ENCODE measurements at regions not wholly inside any gene's neighbourhood (a gene's known extent, or its start where the extent isn't known, plus 50 kb on each side); places are given as distances from the start of the nearest gene placed in this dataset.
"Not testable (repeated sequence)": the region's sequence is repeated elsewhere in the genome, so short reads cannot be mapped to it uniquely, and the experiment has no call there.

GRCh38 chr9:71431931-71432330 lies 310.5 kb upstream of the TRPM3 start:
- H3K9me3 ChIP-seq, result no peaks in the 10 kb centered on the region
- WGBS, 2 donors, result 75 to 93% methylated on average over 3 of the region's 3 CpGs
- intact Hi-C loops (cut with DNase I), result no loop called here
- TF ChIP-seq POLR2A (IDR thresholded peaks at IDR 0.05) (no peak), CTCF (IDR thresholded peaks at IDR 0.05) (no peak)
- no peaks in the 10 kb centered on the region for H3K36me3 ChIP-seq
- no peak overlapping the region for H3K27ac ChIP-seq
- no peak for DNase-seq
- H3K27me3 ChIP-seq, result no peaks in the 10 kb centered on the region
- H3K4me1 ChIP-seq, result no peaks in the 10 kb centered on the region
- H3K4me3 ChIP-seq, result no peak overlapping the region

- intact Hi-C loops (cut with DNase I); H3K27me3 ChIP-seq; H3K4me1 ChIP-seq; H3K4me3 ChIP-seq; H3K9me3 ChIP-seq; DNase-seq; H3K36me3 ChIP-seq; H3K27ac ChIP-seq: not testable (repeated sequence)
- 17 to 43% methylated on average over 2 of the region's 2 CpGs for WGBS, 2 donors
Observed at GRCh38 chr9:71407341-71407740, 285.9 kb upstream of the TRPM3 start.

GRCh38 chr9:71403106-71403505 lies 281.7 kb upstream of the TRPM3 start:
- no peak overlapping the region for H3K27ac ChIP-seq
- H3K4me1 ChIP-seq, result no peaks in the 10 kb centered on the region
- no peak for TF ChIP-seq POLR2A (IDR thresholded peaks at IDR 0.05)
- no peak for TF ChIP-seq CTCF (IDR thresholded peaks at IDR 0.05)
- no peaks in the 10 kb centered on the region for H3K36me3 ChIP-seq
- H3K27me3 ChIP-seq, result no peaks in the 10 kb centered on the region
- 74 to 82% methylated on average over 1 of the region's 1 CpG for WGBS, 2 donors
- intact Hi-C loops (cut with DNase I), result no loop called here
- no peak for DNase-seq
- H3K9me3 ChIP-seq, result no peaks in the 10 kb centered on the region
- no peak overlapping the region for H3K4me3 ChIP-seq

- no peak overlapping the region for H3K4me3 ChIP-seq
- no peak overlapping the region for H3K27ac ChIP-seq
- intact Hi-C loops (cut with DNase I), result no loop called here
- TF ChIP-seq POLR2A (IDR thresholded peaks at IDR 0.05) (no peak), CTCF (IDR thresholded peaks at IDR 0.05) (no peak)
- H3K27me3 ChIP-seq, result no peaks in the 10 kb centered on the region
- no peaks in the 10 kb centered on the region for H3K36me3 ChIP-seq
- WGBS, 2 donors, result 61 to 72% methylated on average over 3 of the region's 3 CpGs
- DNase-seq, result no peak
- H3K9me3 ChIP-seq, result no peaks in the 10 kb centered on the region
- H3K4me1 ChIP-seq, result no peaks in the 10 kb centered on the region
Observed at GRCh38 chr9:71393005-71393404, 271.6 kb upstream of the TRPM3 start.

GRCh38 chr9:71384343-71384742 lies 262.9 kb upstream of the TRPM3 start:
- TF ChIP-seq CTCF (IDR thresholded peaks at IDR 0.05) (no peak), POLR2A (IDR thresholded peaks at IDR 0.05) (no peak)

GRCh38 chr9:71383308-71383940 lies 262.0 kb upstream of the TRPM3 start:
- Histone ChIP-seq H3K27ac (no peak overlapping the region), H3K9me3 (no peaks in the 10 kb centered on the region), H3K27me3 (no peaks in the 10 kb centered on the region), H3K36me3 (no peaks in the 10 kb centered on the region), H3K4me1 (no peaks in the 10 kb centered on the region), H3K4me3 (no peak overlapping the region)
- DNase-seq, result no peak
- intact Hi-C loops (cut with DNase I), result no loop called here
- TF ChIP-seq CTCF (IDR thresholded peaks at IDR 0.05), result no peak
- TF ChIP-seq POLR2A (IDR thresholded peaks at IDR 0.05), result no peak

More at GRCh38 chr9:71384343-71384742, 262.9 kb upstream of the TRPM3 start:
- no peaks in the 10 kb centered on the region for H3K36me3 ChIP-seq
- no peaks in the 10 kb centered on the region for H3K27me3 ChIP-seq
- 54 to 68% methylated on average over 4 of the region's 4 CpGs for WGBS, 2 donors
- H3K4me1 ChIP-seq, result no peaks in the 10 kb centered on the region
- no peak overlapping the region for H3K4me3 ChIP-seq
- no peaks in the 10 kb centered on the region for H3K9me3 ChIP-seq
- no peak for DNase-seq
- intact Hi-C loops (cut with DNase I), result no loop called here
- no peak overlapping the region for H3K27ac ChIP-seq
